GM23338 (cell line): ENCODE measurements at regions not wholly inside any gene's neighbourhood (a gene's known extent, or its start where the extent isn't known, plus 50 kb on each side); places are given as distances from the start of the nearest gene placed in this dataset.

Experiments used
- ATAC-seq: fragments of 200-7000 bp; cut with Tn5 transposase; 3 replicates; pipeline ENCODE4 v1.9.1; 2020
- DNase-seq: peaks from one replicate; pipeline ENCODE4 v3.0.0-alpha.2; 2015; ENCODE audit warnings: low spot score
- H2AFZ ChIP-seq: fragments of 200-600 bp; sonication (generic); 2 replicates; pipeline ENCODE4 v1.8.0; 2016; ENCODE audit warnings: antibody characterized with exemption, mild to moderate bottlenecking, moderate library complexity
- H3F3A ChIP-seq: fragments of 200-600 bp; sonication (generic); replicated peaks from 2 replicates; pipeline ENCODE4 v1.8.0; 2017; ENCODE audit warnings: antibody characterized with exemption, mixed run types, low read depth
- H3K27ac ChIP-seq: fragments of 200-600 bp; sonication (generic); 2 replicates; pipeline ENCODE4 v1.6.1; 2016; ENCODE audit warnings: low read depth
- H3K27me3 ChIP-seq: fragments of 200-600 bp; sonication (generic); 2 replicates; pipeline ENCODE4 v1.8.0; 2016; ENCODE audit warnings: mild to moderate bottlenecking, mixed run types, moderate library complexity; ENCODE audit not compliant: insufficient read depth
- H3K36me3 ChIP-seq: fragments of 200-600 bp; sonication (generic); 2 replicates; pipeline ENCODE4 v1.8.0; 2016; ENCODE audit warnings: mild to moderate bottlenecking; ENCODE audit not compliant: insufficient read depth
- H3K4me1 ChIP-seq: fragments of 200-600 bp; sonication (generic); 2 replicates; pipeline ENCODE4 v1.8.0; 2016; ENCODE audit warnings: mild to moderate bottlenecking, moderate library complexity; ENCODE audit not compliant: insufficient read depth
- H3K4me2 ChIP-seq: fragments of 200-600 bp; sonication (generic); 2 replicates; pipeline ENCODE4 v1.7.1; 2017; ENCODE audit warnings: mixed run types
- H3K4me3 ChIP-seq: fragments of 200-600 bp; sonication (generic); 2 replicates; pipeline ENCODE4 v1.6.1; 2016; ENCODE audit warnings: mixed run types
- H3K79me2 ChIP-seq: fragments of 200-600 bp; sonication (generic); replicated peaks from 2 replicates; pipeline ENCODE4 v1.8.0; 2017; ENCODE audit warnings: mild to moderate bottlenecking; ENCODE audit not compliant: insufficient read depth
- H3K9me2 ChIP-seq: fragments of 200-600 bp; sonication (generic); 2 replicates; pipeline ENCODE4 v1.8.0; 2017; ENCODE audit not compliant: insufficient read depth
- H4K20me1 ChIP-seq: fragments of 200-600 bp; sonication (generic); replicated peaks from 2 replicates; pipeline ENCODE4 v1.8.0; 2017; ENCODE audit warnings: mild to moderate bottlenecking; ENCODE audit not compliant: insufficient read depth
- H3K27ac Mint-ChIP-seq: 2 replicates; pipeline ENCODE4 v1.8.0; 2020; ENCODE audit warnings: inconsistent platforms, mild to moderate bottlenecking, moderate library complexity, mixed read lengths
- H3K27me3 Mint-ChIP-seq: 3 replicates; pipeline ENCODE4 v1.8.0; 2022; ENCODE audit warnings: low read depth, mild to moderate bottlenecking, moderate library complexity, mixed read lengths, inconsistent platforms; ENCODE audit not compliant: insufficient read depth, poor library complexity
- H3K36me3 Mint-ChIP-seq: 3 replicates; pipeline ENCODE4 v1.8.0; 2021; ENCODE audit warnings: low read depth, mild to moderate bottlenecking, inconsistent platforms, moderate library complexity, mixed read lengths
- H3K4me1 Mint-ChIP-seq: 3 replicates; pipeline ENCODE4 v1.8.0; 2020; ENCODE audit warnings: mild to moderate bottlenecking, inconsistent platforms, mixed read lengths
- H3K4me3 Mint-ChIP-seq: 3 replicates; pipeline ENCODE4 v1.8.0; 2021; ENCODE audit warnings: moderate library complexity, mild to moderate bottlenecking, inconsistent platforms, mixed read lengths
- H3K9me3 Mint-ChIP-seq: 3 replicates; pipeline ENCODE4 v1.8.0; 2020; ENCODE audit warnings: moderate library complexity, mild to moderate bottlenecking, inconsistent platforms, mixed read lengths
- CREB1 ChIP-seq: fragments of 250-450 bp; sonication (Bioruptor Pico); IDR thresholded peaks from 2 replicates; pipeline ENCODE4 v1.5.0; 2020; ENCODE audit warnings: low read depth, mild to moderate bottlenecking, moderate library complexity
- CTCF ChIP-seq, 2 experiments: fragments of 200-600 bp in 1 of 2; sonication (generic) in 1 of 2; conservative IDR thresholded peaks; 2 replicates each; pipeline versions ENCODE4 v1.5.1 to v1.6.1; 2016 to 2017; ENCODE audit warnings: antibody characterized with exemption in 2 of 2, low read depth in 2 of 2, mild to moderate bottlenecking in 2 of 2, moderate library complexity in 1 of 2
- ETS1 ChIP-seq: IDR thresholded peaks from 2 replicates; pipeline ENCODE4 v1.6.1; 2016; ENCODE audit warnings: antibody characterized with exemption
- EZH2 ChIP-seq: fragments of 200-600 bp; sonication (generic); IDR thresholded peaks from one replicate; pipeline ENCODE4 v1.8.0; 2017; ENCODE audit warnings: antibody characterized with exemption, mild to moderate bottlenecking, low read depth; ENCODE audit not compliant: unreplicated experiment
- EZH2phosphoT487 ChIP-seq: fragments of 200-600 bp; sonication (generic); IDR thresholded peaks from one replicate; pipeline ENCODE4 v1.8.1; 2018; ENCODE audit warnings: antibody characterized with exemption; ENCODE audit not compliant: unreplicated experiment
- JUNB ChIP-seq: IDR thresholded peaks from one replicate; pipeline ENCODE4 v1.6.1; 2016; ENCODE audit warnings: antibody characterized with exemption; ENCODE audit not compliant: unreplicated experiment
- NANOG ChIP-seq: IDR thresholded peaks from 2 replicates; pipeline ENCODE4 v1.6.1; 2016; ENCODE audit warnings: antibody characterized with exemption, borderline replicate concordance
- POLR2AphosphoS5 ChIP-seq: IDR thresholded peaks from 2 replicates; pipeline ENCODE4 v1.6.1; 2016; ENCODE audit warnings: antibody characterized with exemption, low read depth
- REST ChIP-seq: IDR thresholded peaks from one replicate; pipeline ENCODE4 v1.6.1; 2018; ENCODE audit warnings: antibody characterized with exemption; ENCODE audit not compliant: unreplicated experiment
- STAT1 ChIP-seq: IDR thresholded peaks from one replicate; pipeline ENCODE4 v1.6.1; 2016; ENCODE audit warnings: antibody characterized with exemption; ENCODE audit not compliant: unreplicated experiment
- ZNF114 ChIP-seq: fragments of 250-450 bp; sonication (Bioruptor Pico); IDR thresholded peaks from 2 replicates; pipeline ENCODE4 v1.5.0; 2020; ENCODE audit warnings: mild to moderate bottlenecking, moderate library complexity
- ZNF331 ChIP-seq: fragments of 250-450 bp; sonication (Bioruptor Pico); IDR thresholded peaks from 2 replicates; pipeline ENCODE4 v1.5.0; 2020; ENCODE audit warnings: low read depth, mild to moderate bottlenecking, moderate library complexity
- ZNF462 ChIP-seq: fragments of 250-450 bp; sonication (Bioruptor Pico); IDR thresholded peaks from 2 replicates; pipeline ENCODE4 v1.5.0; 2020; ENCODE audit warnings: mild to moderate bottlenecking, moderate library complexity

- Mint-ChIP-seq H3K4me3 (no peak overlapping the region), H3K27ac (no peak overlapping the region), H3K9me3 (no peaks in the 10 kb centered on the region), H3K36me3 (no peaks in the 10 kb centered on the region), H3K4me1 (no peaks in the 10 kb centered on the region), H3K27me3 (no peaks in the 10 kb centered on the region)
- Histone ChIP-seq H3K9me2 (no peaks in the 10 kb centered on the region; the same call in 1 of the 2 replicates), H3K27me3 (no peaks in the 10 kb centered on the region), H3K4me1 (no peaks in the 10 kb centered on the region), H3K79me2 (no peaks in the 10 kb centered on the region), H3K36me3 (no peaks in the 10 kb centered on the region), H4K20me1 (no peaks in the 10 kb centered on the region), H3K4me2 (no peak overlapping the region), H3K27ac (no peak overlapping the region), H2AFZ (no peak overlapping the region), H3K4me3 (no peak overlapping the region), H3F3A (no peaks in the 10 kb centered on the region)
- no peak for ATAC-seq
- DNase-seq = no peak
- TF ChIP-seq ETS1 = no peak
- TF ChIP-seq ZNF114 (CRISPR knock-in tag) = no peak
- no peak for TF ChIP-seq EZH2
- TF ChIP-seq EZH2phosphoT487 = no peak
- TF ChIP-seq CREB1 (CRISPR knock-in tag) = no peak
- no peak for TF ChIP-seq POLR2AphosphoS5
- TF ChIP-seq CTCF (conservative IDR thresholded peaks at IDR 0.05; ENCODE audit: low read depth in 2 of 2) = no peak
- no peak for TF ChIP-seq REST
- TF ChIP-seq ZNF462 = no peak
- TF ChIP-seq STAT1 = no peak
- no peak for TF ChIP-seq JUNB
- no peak for TF ChIP-seq ZNF331 (CRISPR knock-in tag)
- no peak for TF ChIP-seq NANOG
Measured at GRCh38 chr1:79207331-79207730, 200.8 kb upstream of the ADGRL4 start.
